Stomach (tissue), 8 donors: ENCODE measurements at regions not wholly inside any gene's neighbourhood (a gene's known extent, or its start where the extent isn't known, plus 50 kb on each side); places are given as distances from the start of the nearest gene placed in this dataset.
A peak's percentile ranks its signal among the peaks of the same experiment; 100 is the strongest.

Source experiments
- DNase-seq, 2 donors: peaks; one replicate each; pipeline versions ENCODE4 v3.0.0 to v3.0.0-alpha.2; 2013 to 2019
- H3K27ac ChIP-seq, 5 donors: fragments of 200-600 bp in 4 of 5; sonication (generic) in 4 of 5; one replicate each; pipeline ENCODE4 v1.5.1; 2013 to 2019; ENCODE audit warnings: mild to moderate bottlenecking in 1 of 5, moderate library complexity in 1 of 5
- H3K27me3 ChIP-seq, 3 donors: fragments of 200-600 bp; sonication (generic); one replicate each; pipeline ENCODE4 v1.5.1; 2017 to 2019; ENCODE audit warnings: mixed run types in 1 of 3
- H3K36me3 ChIP-seq, 4 donors: fragments of 200-600 bp; sonication (generic); 1 replicate in 3 of 4; 2 replicates in 1 of 4; pipeline ENCODE4 v1.5.1; 2016 to 2019
- H3K4me1 ChIP-seq, 4 donors: fragments of 200-600 bp; sonication (generic); one replicate each; pipeline ENCODE4 v1.5.1; 2016 to 2019
- H3K4me3 ChIP-seq, 4 donors: fragments of 200-600 bp; sonication (generic) in 3 of 4; one replicate each; pipeline ENCODE4 v1.5.1; 2016 to 2019; ENCODE audit warnings: mild to moderate bottlenecking in 1 of 4
- H3K9me3 ChIP-seq, 4 donors: fragments of 200-600 bp; sonication (generic); one replicate each; pipeline ENCODE4 v1.5.1; 2016 to 2019
- EP300 ChIP-seq: sonication (generic); formaldehyde crosslinking; IDR thresholded peaks from one replicate; pipeline ENCODE4 v1.6.1; 2017; ENCODE audit warnings: antibody characterized with exemption
- POLR2A ChIP-seq, 4 donors: fragments of 450-650 bp; IDR thresholded peaks; one replicate each; pipeline ENCODE4 v1.6.1; 2016; ENCODE audit warnings: antibody characterized with exemption in 4 of 4, control low read depth in 2 of 4, mild to moderate bottlenecking in 1 of 4, moderate library complexity in 1 of 4
- POLR2AphosphoS5 ChIP-seq, 3 donors: sonication (generic); formaldehyde crosslinking; IDR thresholded peaks; one replicate each; pipeline ENCODE4 v1.6.1; 2016; ENCODE audit warnings: antibody characterized with exemption in 3 of 3
- WGBS, 5 donors: extraction: QIAGEN DNeasy Blood & Tissue Kit in 3 of 5; methylation state at CpG; one replicate each; pipeline versions ENCODE4 v1.1.5 to v1.1.7; 2013 to 2018; 5-methylcytosine and 5-hydroxymethylcytosine counted together
- intact Hi-C: fragments of 100-400 bp; cut with DNase I; formaldehyde crosslinking; loops from one replicate; pipeline ENCODE4 v1.15.1; 2023; ENCODE audit warnings: low total_unique reads
- TF ChIP-seq, protein P1 (sequence below), 7 experiments: fragments of 450-650 bp in 4 of 7; fragments of 200-600 bp in 3 of 7; sonication (generic) in 3 of 7; IDR thresholded peaks; one replicate each; pipeline ENCODE4 v1.5.1; 2016 to 2019; ENCODE audit warnings: antibody characterized with exemption in 7 of 7, control low read depth in 2 of 7, mild to moderate bottlenecking in 1 of 7
- donor health status: healthy with polysubstance abuse.
- donor health status: Bipolar disorder and iron deficiency.
- donor health status: healthy.

DNA sequence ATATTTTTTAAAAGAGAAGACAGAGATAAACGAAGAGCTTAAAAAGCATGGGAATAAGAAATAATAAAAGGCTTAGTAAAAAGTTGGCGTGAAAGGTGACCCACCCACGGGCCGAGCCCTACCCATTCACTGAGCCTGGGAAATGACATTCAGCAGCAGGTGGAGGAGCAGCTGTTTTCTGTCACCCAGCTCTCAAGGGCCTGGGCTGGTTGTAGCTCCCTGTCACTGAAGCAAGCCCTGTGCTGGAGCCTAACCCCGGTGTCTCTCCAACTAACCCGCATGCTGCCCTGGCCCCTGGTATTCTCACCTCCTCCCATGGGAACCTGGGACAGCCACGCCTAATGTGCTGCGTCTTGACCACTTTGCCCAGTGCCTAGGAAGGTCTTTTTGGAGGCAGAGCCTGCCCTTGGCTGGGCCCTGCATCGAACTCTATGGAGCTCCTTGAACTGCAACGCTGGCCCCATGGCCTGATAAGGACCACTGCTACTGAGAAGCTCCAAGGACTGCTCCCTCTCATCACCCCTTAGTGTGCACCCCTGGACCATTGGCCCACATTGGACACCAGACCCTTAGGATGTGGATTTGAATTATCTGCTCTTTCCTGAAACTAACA lies 68.8 kb upstream of the IYD start:
- no peaks in the 10 kb centered on the region for H3K4me1 ChIP-seq
- no peak overlapping the region for H3K4me3 ChIP-seq
- H3K36me3 ChIP-seq = no peaks in the 10 kb centered on the region
- intact Hi-C loops = no loop called here
- DNase-seq = peak in 1 of 2 donors; percentile 37
- H3K27ac ChIP-seq = no peak overlapping the region
- H3K27me3 ChIP-seq = no peaks in the 10 kb centered on the region
- whole genome bisulfite sequencing, 5 donors = 63 to 87% (median 75%) methylated on average over 9 to 10 of the region's 10 CpGs
- H3K9me3 ChIP-seq = peaks cover 0 to 25% (median 24%) of the 10 kb centered on the region in 4 donors
- TF ChIP-seq, protein P1, sequence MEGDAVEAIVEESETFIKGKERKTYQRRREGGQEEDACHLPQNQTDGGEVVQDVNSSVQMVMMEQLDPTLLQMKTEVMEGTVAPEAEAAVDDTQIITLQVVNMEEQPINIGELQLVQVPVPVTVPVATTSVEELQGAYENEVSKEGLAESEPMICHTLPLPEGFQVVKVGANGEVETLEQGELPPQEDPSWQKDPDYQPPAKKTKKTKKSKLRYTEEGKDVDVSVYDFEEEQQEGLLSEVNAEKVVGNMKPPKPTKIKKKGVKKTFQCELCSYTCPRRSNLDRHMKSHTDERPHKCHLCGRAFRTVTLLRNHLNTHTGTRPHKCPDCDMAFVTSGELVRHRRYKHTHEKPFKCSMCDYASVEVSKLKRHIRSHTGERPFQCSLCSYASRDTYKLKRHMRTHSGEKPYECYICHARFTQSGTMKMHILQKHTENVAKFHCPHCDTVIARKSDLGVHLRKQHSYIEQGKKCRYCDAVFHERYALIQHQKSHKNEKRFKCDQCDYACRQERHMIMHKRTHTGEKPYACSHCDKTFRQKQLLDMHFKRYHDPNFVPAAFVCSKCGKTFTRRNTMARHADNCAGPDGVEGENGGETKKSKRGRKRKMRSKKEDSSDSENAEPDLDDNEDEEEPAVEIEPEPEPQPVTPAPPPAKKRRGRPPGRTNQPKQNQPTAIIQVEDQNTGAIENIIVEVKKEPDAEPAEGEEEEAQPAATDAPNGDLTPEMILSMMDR (IDR thresholded peaks at IDR 0.05) = no peak
- TF ChIP-seq POLR2A (IDR thresholded peaks at IDR 0.05) = no peak
- no peak for TF ChIP-seq POLR2AphosphoS5 (IDR thresholded peaks at IDR 0.05)
- TF ChIP-seq EP300 = no peak

DNA sequence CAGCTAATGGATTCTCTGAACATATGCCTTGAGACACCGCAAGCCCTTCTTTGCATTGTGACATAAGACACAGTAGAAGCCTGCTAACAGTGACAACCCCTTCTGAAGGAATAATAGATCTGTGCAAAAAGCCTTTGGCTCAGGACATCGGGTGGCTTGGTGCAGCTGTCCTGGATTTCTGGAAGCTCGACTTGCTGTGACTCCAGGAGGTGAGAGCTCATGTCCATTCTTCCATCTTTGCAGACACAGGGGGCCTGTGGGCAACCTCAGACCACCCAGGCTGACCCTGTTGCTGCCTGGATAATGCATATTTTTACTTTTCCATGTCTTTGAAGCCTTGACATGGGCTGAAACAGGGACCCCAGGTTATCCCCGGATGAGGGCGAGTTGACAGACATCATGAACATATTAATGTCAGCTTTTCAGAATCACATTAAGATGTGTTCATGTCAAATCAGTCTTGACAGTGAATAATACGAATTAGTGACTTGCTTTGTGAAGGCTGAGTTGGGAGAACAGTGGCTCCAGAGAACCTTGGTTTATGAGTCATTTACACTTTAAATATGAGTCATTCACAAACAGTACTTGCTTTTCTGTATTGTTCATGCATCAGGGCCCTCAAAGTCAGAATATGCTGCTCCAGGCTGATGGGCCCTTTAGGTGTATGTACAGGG lies 66.8 kb upstream of the IYD start:
- no peak for TF ChIP-seq POLR2AphosphoS5 (IDR thresholded peaks at IDR 0.05)
- TF ChIP-seq, protein P1 (IDR thresholded peaks at IDR 0.05) = no peak
- TF ChIP-seq POLR2A (IDR thresholded peaks at IDR 0.05) = no peak
- no peak for TF ChIP-seq EP300
- peak in 1 of 2 donors; percentile 28 for DNase-seq
- Histone ChIP-seq H3K36me3 (no peaks in the 10 kb centered on the region), H3K27ac (no peak overlapping the region), H3K9me3 (peaks cover 0 to 14% (median 13%) of the 10 kb centered on the region in 4 donors), H3K27me3 (no peaks in the 10 kb centered on the region), H3K4me3 (no peak overlapping the region), H3K4me1 (no peaks in the 10 kb centered on the region)
- intact Hi-C loops = no loop called here
- WGBS, 5 donors = 76 to 83% (median 81%) methylated on average over 6 of the region's 6 CpGs

DNA sequence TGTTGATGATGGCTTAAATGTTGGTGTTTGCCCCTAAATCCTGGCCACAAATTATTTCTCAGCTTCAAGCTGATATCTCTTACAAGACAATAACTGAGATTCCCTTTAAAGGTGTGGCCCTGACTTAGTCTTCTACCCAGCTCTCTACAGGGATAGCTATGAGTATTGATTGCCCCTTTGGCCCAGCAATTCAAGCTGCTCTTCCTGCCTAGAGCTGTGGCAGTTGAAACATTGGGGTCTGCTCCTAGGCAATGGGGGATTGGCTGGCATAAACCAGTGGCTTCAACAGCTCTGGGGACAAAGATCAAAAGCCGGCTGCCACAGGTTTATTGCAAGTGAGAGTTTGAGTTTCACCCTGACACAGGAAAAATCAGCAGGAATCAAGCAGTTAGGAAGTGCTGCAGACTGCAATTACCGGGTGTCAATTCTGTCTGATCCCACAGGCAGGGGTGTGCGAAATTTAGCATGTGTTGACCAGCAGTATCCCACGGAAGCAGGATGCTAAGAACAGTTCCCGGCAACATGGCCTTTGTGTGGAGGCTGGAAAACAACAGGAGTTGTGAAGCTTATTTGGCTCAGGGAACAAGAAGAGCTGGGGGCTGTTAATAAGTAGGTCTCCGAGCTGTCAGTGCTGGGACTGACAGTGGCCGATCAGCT lies 66.2 kb upstream of the IYD start:
- peak in 1 of 2 donors; percentile 32 for DNase-seq
- Histone ChIP-seq H3K4me1 (no peaks in the 10 kb centered on the region), H3K27ac (no peak overlapping the region), H3K9me3 (peaks cover 0 to 7% (median 6%) of the 10 kb centered on the region in 4 donors), H3K4me3 (no peak overlapping the region), H3K36me3 (no peaks in the 10 kb centered on the region), H3K27me3 (no peaks in the 10 kb centered on the region)
- 76 to 83% (median 79%) methylated on average over 6 to 7 of the region's 7 CpGs for WGBS, 5 donors
- no peak for TF ChIP-seq EP300
- TF ChIP-seq POLR2A (IDR thresholded peaks at IDR 0.05) = no peak
- TF ChIP-seq POLR2AphosphoS5 (IDR thresholded peaks at IDR 0.05) = no peak
- TF ChIP-seq, protein P1 (IDR thresholded peaks at IDR 0.05) = no peak
- intact Hi-C loops = no loop called here

DNA sequence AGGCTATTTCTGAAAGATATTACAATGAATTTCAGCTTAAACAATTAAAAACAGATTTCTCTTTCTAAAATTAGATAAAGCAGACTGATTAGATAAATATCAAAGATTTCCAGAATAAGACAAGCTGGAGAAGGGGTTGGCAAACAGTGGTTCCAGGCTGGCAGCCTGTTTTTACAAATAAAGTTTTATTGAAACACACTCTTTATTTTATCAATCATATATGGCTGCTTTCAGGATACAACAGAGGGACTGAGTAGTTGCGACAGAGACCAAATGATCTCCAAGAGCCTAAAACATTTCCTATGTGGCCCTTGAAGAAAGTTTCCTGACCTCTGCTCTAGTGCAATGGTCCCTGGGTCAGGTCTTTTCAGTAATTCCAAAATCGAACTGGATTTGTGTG lies 65.6 kb upstream of the IYD start:
- H3K9me3 ChIP-seq = peaks cover 0 to 1% (median under 1%) of the 10 kb centered on the region in 4 donors
- no peak overlapping the region for H3K27ac ChIP-seq
- H3K4me1 ChIP-seq = no peaks in the 10 kb centered on the region
- TF ChIP-seq POLR2A (IDR thresholded peaks at IDR 0.05) = no peak
- TF ChIP-seq, protein P1 (IDR thresholded peaks at IDR 0.05) = no peak
- TF ChIP-seq EP300 = no peak
- no peak for TF ChIP-seq POLR2AphosphoS5 (IDR thresholded peaks at IDR 0.05)
- intact Hi-C loops = no loop called here
- H3K36me3 ChIP-seq = no peaks in the 10 kb centered on the region
- H3K27me3 ChIP-seq = no peaks in the 10 kb centered on the region
- 78 to 88% (median 85%) methylated on average over 2 of the region's 2 CpGs for WGBS, 5 donors
- no peak overlapping the region for H3K4me3 ChIP-seq
- DNase-seq = no peak
